HG03575 (cell line): ENCODE measurements at regions not wholly inside any gene's neighbourhood (a gene's known extent, or its start where the extent isn't known, plus 50 kb on each side); places are given as distances from the start of the nearest gene placed in this dataset.

ENCODE experiments used
- ATAC-seq: cut with Tn5 transposase; IDR thresholded peaks from one replicate; pipeline ENCODE4 v1.9.1; 2021; ENCODE audit not compliant: unreplicated experiment, insufficient number of reproducible peaks, low FRiP score; ENCODE audit errors: extremely low read depth

- no peak for ATAC-seq
Observed at GRCh38 chr10:3858051-3858845, 73.2 kb upstream of the KLF6 start.

GRCh38 chr10:3857318-3857717, 72.3 kb upstream of the KLF6 start:
- no peak for ATAC-seq

- ATAC-seq: no peak
Observed at GRCh38 chr10:3856593-3856992, 71.6 kb upstream of the KLF6 start.

GRCh38 chr10:3853547-3854303, 68.7 kb upstream of the KLF6 start:
- ATAC-seq: no peak

GRCh38 chr10:3853016-3853415, 68.0 kb upstream of the KLF6 start:
- ATAC-seq: no peak

GRCh38 chr10:3852147-3852904, 67.3 kb upstream of the KLF6 start:
- peak; percentile 72 for ATAC-seq

- ATAC-seq: no peak
Observed at GRCh38 chr10:3850999-3851937, 66.3 kb upstream of the KLF6 start.

- ATAC-seq: no peak
Observed at GRCh38 chr10:3848775-3849635, 64.0 kb upstream of the KLF6 start.

GRCh38 chr10:3848005-3848774, 63.2 kb upstream of the KLF6 start:
- no peak for ATAC-seq

- no peak for ATAC-seq
Observed at GRCh38 chr10:3846736-3847135, 61.7 kb upstream of the KLF6 start.

GRCh38 chr10:3844491-3845025, 59.5 kb upstream of the KLF6 start:
- no peak for ATAC-seq

- ATAC-seq: no peak
Observed at GRCh38 chr10:3838460-3839437, 53.7 kb upstream of the KLF6 start.

GRCh38 chr10:3837647-3838459, 52.8 kb upstream of the KLF6 start:
- ATAC-seq: no peak

GRCh38 chr10:3836222-3836820, 51.3 kb upstream of the KLF6 start:
- ATAC-seq: no peak

- no peak for ATAC-seq
Observed at GRCh38 chr10:3835770-3836169, 50.8 kb upstream of the KLF6 start.
